ENCODE measurements at regions not wholly inside any gene's neighbourhood (a gene's known extent, or its start where the extent isn't known, plus 50 kb on each side); places are given as distances from the start of the nearest gene placed in this dataset.

GRCh38 chr2:52970642-52971041, 797.0 kb upstream of the CHAC2 start:
- no peaks in the 10 kb centered on the region for H3K4me1 ChIP-seq (ENCODE audit: insufficient read depth, low read length)
- no peaks in the 10 kb centered on the region for H3K27me3 ChIP-seq (ENCODE audit: insufficient read depth, low read length)
- no CpG with 5 or more reads among the region's 1 CpG for WGBS
- H3K36me3 ChIP-seq (ENCODE audit: insufficient read depth, low read length), result no peaks in the 10 kb centered on the region
- H3K9me3 ChIP-seq (ENCODE audit: insufficient read depth, low read depth, low read length), result no peaks in the 10 kb centered on the region
- H3K9ac ChIP-seq (ENCODE audit: low read depth, low read length), result no peak overlapping the region
- no peak overlapping the region for H3K4me3 ChIP-seq (ENCODE audit: low read length)
- H3K27ac ChIP-seq (ENCODE audit: low read depth, low read length), result no peak overlapping the region

GRCh38 chr2:52968043-52968442, 799.6 kb upstream of the CHAC2 start:
- WGBS, result 100% methylated on average over 1 of the region's 1 CpG
- no peaks in the 10 kb centered on the region for H3K9me3 ChIP-seq (ENCODE audit: insufficient read depth, low read depth, low read length)

GRCh38 chr2:52964916-52965530, 802.6 kb upstream of the CHAC2 start:
- 52% methylated on average over 4 of the region's 4 CpGs for WGBS
- no peak overlapping the region for H3K4me3 ChIP-seq (ENCODE audit: low read length)
- H3K27ac ChIP-seq (ENCODE audit: low read depth, low read length), result no peak overlapping the region
- no peaks in the 10 kb centered on the region for H3K4me1 ChIP-seq (ENCODE audit: insufficient read depth, low read length)
- no peaks in the 10 kb centered on the region for H3K9me3 ChIP-seq (ENCODE audit: insufficient read depth, low read depth, low read length)
- H3K27me3 ChIP-seq (ENCODE audit: insufficient read depth, low read length), result no peaks in the 10 kb centered on the region
- H3K36me3 ChIP-seq (ENCODE audit: insufficient read depth, low read length), result no peaks in the 10 kb centered on the region
- no peak overlapping the region for H3K9ac ChIP-seq (ENCODE audit: low read depth, low read length)

More at GRCh38 chr2:52968043-52968442, 799.6 kb upstream of the CHAC2 start:
- Histone ChIP-seq H3K36me3 (ENCODE audit: insufficient read depth, low read length) (no peaks in the 10 kb centered on the region), H3K27ac (ENCODE audit: low read depth, low read length) (no peak overlapping the region), H3K4me1 (ENCODE audit: insufficient read depth, low read length) (no peaks in the 10 kb centered on the region), H3K27me3 (ENCODE audit: insufficient read depth, low read length) (no peaks in the 10 kb centered on the region), H3K9ac (ENCODE audit: low read depth, low read length) (no peak overlapping the region), H3K4me3 (ENCODE audit: low read length) (no peak overlapping the region)

- H3K27me3 ChIP-seq (ENCODE audit: insufficient read depth, low read length), result no peaks in the 10 kb centered on the region
- H3K27ac ChIP-seq (ENCODE audit: low read depth, low read length), result no peak overlapping the region
- H3K4me3 ChIP-seq (ENCODE audit: low read length), result no peak overlapping the region
- H3K9ac ChIP-seq (ENCODE audit: low read depth, low read length), result no peak overlapping the region
- H3K4me1 ChIP-seq (ENCODE audit: insufficient read depth, low read length), result no peaks in the 10 kb centered on the region
- no peaks in the 10 kb centered on the region for H3K9me3 ChIP-seq (ENCODE audit: insufficient read depth, low read depth, low read length)
- no peaks in the 10 kb centered on the region for H3K36me3 ChIP-seq (ENCODE audit: insufficient read depth, low read length)
Observed at GRCh38 chr2:52961403-52961802, 806.2 kb upstream of the CHAC2 start.

- Histone ChIP-seq H3K9ac (ENCODE audit: low read depth, low read length) (no peak overlapping the region), H3K27me3 (ENCODE audit: insufficient read depth, low read length) (no peaks in the 10 kb centered on the region), H3K4me3 (ENCODE audit: low read length) (no peak overlapping the region), H3K9me3 (ENCODE audit: insufficient read depth, low read depth, low read length) (no peaks in the 10 kb centered on the region), H3K27ac (ENCODE audit: low read depth, low read length) (no peak overlapping the region), H3K4me1 (ENCODE audit: insufficient read depth, low read length) (no peaks in the 10 kb centered on the region), H3K36me3 (ENCODE audit: insufficient read depth, low read length) (no peaks in the 10 kb centered on the region)
- WGBS, result 93% methylated on average over 3 of the region's 3 CpGs
Observed at GRCh38 chr2:52960881-52961280, 806.7 kb upstream of the CHAC2 start.

- Histone ChIP-seq H3K9me3 (ENCODE audit: insufficient read depth, low read depth, low read length) (no peaks in the 10 kb centered on the region), H3K4me3 (ENCODE audit: low read length) (no peak overlapping the region), H3K9ac (ENCODE audit: low read depth, low read length) (no peak overlapping the region), H3K36me3 (ENCODE audit: insufficient read depth, low read length) (no peaks in the 10 kb centered on the region), H3K4me1 (ENCODE audit: insufficient read depth, low read length) (no peaks in the 10 kb centered on the region), H3K27me3 (ENCODE audit: insufficient read depth, low read length) (no peaks in the 10 kb centered on the region), H3K27ac (ENCODE audit: low read depth, low read length) (no peak overlapping the region)
- WGBS, result 92% methylated on average over 4 of the region's 4 CpGs
Observed at GRCh38 chr2:52959801-52960200, 807.8 kb upstream of the CHAC2 start.

DNA sequence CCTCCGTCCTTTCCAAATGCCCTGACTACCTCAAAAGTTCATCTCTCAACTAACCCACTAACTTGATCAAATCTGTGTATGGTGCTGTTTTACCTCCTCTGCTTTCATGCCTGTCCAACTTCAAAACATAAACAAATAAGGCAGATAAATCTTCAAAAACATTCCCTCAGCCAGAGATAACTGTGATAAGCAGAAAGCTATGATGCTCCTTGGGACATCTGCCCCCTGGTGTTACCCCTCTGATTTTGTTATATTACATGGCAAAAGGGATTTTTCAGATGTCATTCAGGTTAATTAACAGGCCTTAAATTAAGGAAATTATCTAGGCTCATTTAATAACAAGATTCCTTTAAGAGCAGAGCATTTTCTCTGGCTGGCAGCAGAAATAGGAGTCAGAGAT, 810.8 kb upstream of the CHAC2 start:
- Histone ChIP-seq H3K9me3 (ENCODE audit: insufficient read depth, low read depth, low read length) (no peaks in the 10 kb centered on the region), H3K36me3 (ENCODE audit: insufficient read depth, low read length) (no peaks in the 10 kb centered on the region), H3K9ac (ENCODE audit: low read depth, low read length) (no peak overlapping the region), H3K4me1 (ENCODE audit: insufficient read depth, low read length) (no peaks in the 10 kb centered on the region), H3K27me3 (ENCODE audit: insufficient read depth, low read length) (no peaks in the 10 kb centered on the region), H3K27ac (ENCODE audit: low read depth, low read length) (no peak overlapping the region), H3K4me3 (ENCODE audit: low read length) (no peak overlapping the region)
- 90% methylated on average over 1 of the region's 1 CpG for WGBS

DNA sequence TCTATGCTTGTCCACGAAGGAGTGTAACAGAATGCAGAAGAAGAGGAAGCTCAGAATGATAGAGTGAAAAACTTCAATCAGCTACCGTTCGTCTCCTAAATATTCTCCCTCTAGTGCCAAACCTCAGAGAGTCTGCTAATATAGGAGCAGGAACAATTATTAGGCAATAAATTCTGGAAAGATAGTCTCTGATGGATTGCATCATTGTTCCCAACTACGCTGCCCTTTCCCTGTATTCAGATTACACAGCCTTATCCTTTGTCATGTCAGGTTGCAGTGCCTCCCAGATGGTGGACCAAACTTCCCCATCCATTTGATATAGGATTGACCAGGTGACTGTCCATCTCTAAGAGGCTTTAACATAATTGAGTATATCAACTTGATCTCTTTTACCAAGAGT, 811.5 kb upstream of the CHAC2 start:
- Histone ChIP-seq H3K9ac (ENCODE audit: low read depth, low read length) (no peak overlapping the region), H3K4me3 (ENCODE audit: low read length) (no peak overlapping the region), H3K36me3 (ENCODE audit: insufficient read depth, low read length) (no peaks in the 10 kb centered on the region), H3K4me1 (ENCODE audit: insufficient read depth, low read length) (no peaks in the 10 kb centered on the region), H3K27ac (ENCODE audit: low read depth, low read length) (no peak overlapping the region), H3K27me3 (ENCODE audit: insufficient read depth, low read length) (no peaks in the 10 kb centered on the region), H3K9me3 (ENCODE audit: insufficient read depth, low read depth, low read length) (no peaks in the 10 kb centered on the region)
- 91% methylated on average over 4 of the region's 4 CpGs for WGBS

- H3K9me3 ChIP-seq (ENCODE audit: insufficient read depth, low read depth, low read length), result no peaks in the 10 kb centered on the region
- no peak overlapping the region for H3K27ac ChIP-seq (ENCODE audit: low read depth, low read length)
- H3K36me3 ChIP-seq (ENCODE audit: insufficient read depth, low read length), result no peaks in the 10 kb centered on the region
- no peaks in the 10 kb centered on the region for H3K27me3 ChIP-seq (ENCODE audit: insufficient read depth, low read length)
- H3K4me3 ChIP-seq (ENCODE audit: low read length), result no peak overlapping the region
- 86% methylated on average over 5 of the region's 5 CpGs for WGBS
- no peak overlapping the region for H3K9ac ChIP-seq (ENCODE audit: low read depth, low read length)
- no peaks in the 10 kb centered on the region for H3K4me1 ChIP-seq (ENCODE audit: insufficient read depth, low read length)
Observed at GRCh38 chr2:52955079-52955478, 812.5 kb upstream of the CHAC2 start.

GRCh38 chr2:52940101-52940500, 827.5 kb upstream of the CHAC2 start:
- no peak overlapping the region for H3K9ac ChIP-seq (ENCODE audit: low read depth, low read length)
- no peak overlapping the region for H3K27ac ChIP-seq (ENCODE audit: low read depth, low read length)
- WGBS, result 100% methylated on average over 2 of the region's 2 CpGs
- H3K4me3 ChIP-seq (ENCODE audit: low read length), result no peak overlapping the region
- no peaks in the 10 kb centered on the region for H3K27me3 ChIP-seq (ENCODE audit: insufficient read depth, low read length)
- no peaks in the 10 kb centered on the region for H3K9me3 ChIP-seq (ENCODE audit: insufficient read depth, low read depth, low read length)
- H3K36me3 ChIP-seq (ENCODE audit: insufficient read depth, low read length), result no peaks in the 10 kb centered on the region
- H3K4me1 ChIP-seq (ENCODE audit: insufficient read depth, low read length), result no peaks in the 10 kb centered on the region

GRCh38 chr2:52939250-52939649, 828.4 kb upstream of the CHAC2 start:
- 100% methylated on average over 2 of the region's 2 CpGs for WGBS
- no peak overlapping the region for H3K9ac ChIP-seq (ENCODE audit: low read depth, low read length)
- H3K9me3 ChIP-seq (ENCODE audit: insufficient read depth, low read depth, low read length), result no peaks in the 10 kb centered on the region
- no peaks in the 10 kb centered on the region for H3K4me1 ChIP-seq (ENCODE audit: insufficient read depth, low read length)
- no peak overlapping the region for H3K4me3 ChIP-seq (ENCODE audit: low read length)
- H3K36me3 ChIP-seq (ENCODE audit: insufficient read depth, low read length), result no peaks in the 10 kb centered on the region
- no peak overlapping the region for H3K27ac ChIP-seq (ENCODE audit: low read depth, low read length)
- no peaks in the 10 kb centered on the region for H3K27me3 ChIP-seq (ENCODE audit: insufficient read depth, low read length)

DNA sequence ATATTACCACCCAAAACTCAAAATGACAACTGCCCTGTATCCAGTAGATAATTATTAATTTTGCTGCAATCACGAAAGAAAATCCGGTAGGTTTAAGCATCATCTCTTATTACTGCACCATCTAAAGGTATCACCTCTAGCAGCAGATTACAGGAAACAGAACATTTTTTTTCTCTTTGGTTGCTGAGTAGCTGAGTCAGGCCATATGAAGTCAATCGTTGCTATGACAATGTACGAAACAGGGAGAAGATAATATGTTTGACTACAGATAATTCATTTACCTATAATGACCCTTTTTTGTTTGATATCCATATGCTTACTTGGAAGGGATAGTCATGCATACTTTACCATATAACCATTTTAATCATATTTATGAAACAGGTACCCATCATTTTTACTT, 831.6 kb upstream of the CHAC2 start:
- Histone ChIP-seq H3K36me3 (ENCODE audit: insufficient read depth, low read length) (no peaks in the 10 kb centered on the region), H3K4me1 (ENCODE audit: insufficient read depth, low read length) (no peaks in the 10 kb centered on the region), H3K9ac (ENCODE audit: low read depth, low read length) (no peak overlapping the region), H3K27ac (ENCODE audit: low read depth, low read length) (no peak overlapping the region), H3K4me3 (ENCODE audit: low read length) (no peak overlapping the region), H3K27me3 (ENCODE audit: insufficient read depth, low read length) (no peaks in the 10 kb centered on the region), H3K9me3 (ENCODE audit: insufficient read depth, low read depth, low read length) (no peaks in the 10 kb centered on the region)
- WGBS, result 94% methylated on average over 2 of the region's 4 CpGs
